ENCODE measurements at regions not wholly inside any gene's neighbourhood (a gene's known extent, or its start where the extent isn't known, plus 50 kb on each side); places are given as distances from the start of the nearest gene placed in this dataset.

- no peak for DNase-seq
Measured at GRCh38 chr14:65937079-65937959, 524.8 kb downstream of the FUT8 start.

DNA sequence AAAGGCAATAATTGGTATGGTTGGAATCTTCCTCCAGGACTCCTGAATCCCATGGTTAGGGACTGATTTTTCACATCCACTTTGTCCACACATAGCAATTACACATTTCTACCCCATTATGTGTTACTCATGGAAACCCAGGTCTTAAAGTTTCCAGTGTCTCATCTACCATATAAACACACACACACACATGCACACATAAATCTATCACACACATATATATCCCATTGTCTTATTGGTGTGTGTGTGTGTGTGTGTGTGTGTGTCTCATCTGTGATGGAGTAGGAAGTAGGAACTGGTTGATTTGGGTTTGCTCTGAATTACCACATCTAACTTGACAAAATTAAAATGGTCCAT, 525.4 kb downstream of the FUT8 start:
- no peak for DNase-seq

- no peak for DNase-seq
Measured at GRCh38 chr14:65938738-65939137, 526.2 kb downstream of the FUT8 start.

GRCh38 chr14:65939184-65939583, 526.7 kb downstream of the FUT8 start:
- DNase-seq = no peak

DNA sequence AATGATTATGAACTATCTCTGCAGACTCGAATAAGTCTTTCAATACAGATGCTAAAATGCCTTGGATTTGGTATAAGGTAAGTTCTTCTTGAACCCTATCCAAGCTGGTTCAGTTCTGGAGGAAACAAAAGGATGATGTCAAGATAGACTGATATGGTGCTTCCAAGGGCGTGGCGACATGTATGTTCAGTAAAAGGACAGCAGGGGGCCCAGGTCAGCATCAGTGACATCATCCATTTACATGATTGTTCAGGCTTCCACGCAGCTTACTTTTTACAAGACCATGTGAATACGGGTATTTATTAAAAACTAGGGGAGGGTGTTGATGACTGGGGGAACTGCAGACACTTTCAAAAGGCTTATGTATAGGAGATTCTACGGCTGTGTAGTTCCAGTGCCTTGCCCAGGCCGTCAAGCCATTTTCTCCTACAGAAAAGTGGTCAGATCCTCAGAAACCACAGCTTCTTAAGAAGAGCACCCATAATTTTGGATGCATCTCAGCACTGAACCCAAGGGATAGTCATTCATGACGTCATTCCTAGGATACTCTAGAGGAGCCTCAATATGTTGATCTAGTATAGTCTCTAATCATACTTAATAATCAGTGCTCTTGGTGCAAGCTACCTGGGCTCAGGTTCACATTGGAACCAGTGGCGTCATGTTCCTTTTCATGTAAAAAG, 527.7 kb downstream of the FUT8 start:
- no peak for DNase-seq

DNA sequence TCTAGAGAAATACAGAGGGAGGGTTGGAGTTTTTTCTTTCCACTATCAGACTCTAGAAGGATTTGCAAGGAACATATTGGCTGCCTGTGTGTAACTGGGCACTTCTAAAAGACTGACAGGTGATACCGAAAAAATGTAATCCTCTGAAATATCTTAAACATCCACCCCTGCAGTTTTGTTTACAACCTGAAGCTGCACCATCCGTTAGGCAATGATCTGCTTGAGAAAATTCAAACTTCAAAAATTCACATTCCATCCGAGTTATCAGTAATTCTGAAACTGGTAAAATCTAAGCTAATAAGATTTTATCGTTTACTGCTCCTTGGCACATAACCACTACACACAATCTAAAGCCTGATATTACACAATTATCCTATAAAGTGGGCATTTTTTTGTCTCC, 528.6 kb downstream of the FUT8 start:
- DNase-seq = no peak

DNA sequence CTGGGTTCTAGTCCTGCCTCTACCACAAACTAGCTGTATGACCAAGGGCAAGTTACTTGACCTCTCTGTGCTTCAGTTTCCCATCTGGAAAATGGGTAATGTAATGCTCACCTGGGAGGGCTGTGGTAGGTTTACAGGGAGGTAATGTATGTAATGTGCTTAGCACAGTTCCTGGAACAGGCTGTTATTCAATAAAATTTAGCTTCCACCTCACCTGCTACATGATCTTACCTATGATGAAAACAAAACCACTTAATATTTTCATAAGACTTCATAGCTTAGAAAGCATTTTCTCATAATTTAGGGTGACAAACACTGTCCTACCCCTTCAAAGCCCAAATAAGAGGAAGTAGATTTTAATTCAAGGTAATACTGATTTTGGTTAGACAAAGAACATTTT, 530.6 kb downstream of the FUT8 start:
- DNase-seq = no peak

DNA sequence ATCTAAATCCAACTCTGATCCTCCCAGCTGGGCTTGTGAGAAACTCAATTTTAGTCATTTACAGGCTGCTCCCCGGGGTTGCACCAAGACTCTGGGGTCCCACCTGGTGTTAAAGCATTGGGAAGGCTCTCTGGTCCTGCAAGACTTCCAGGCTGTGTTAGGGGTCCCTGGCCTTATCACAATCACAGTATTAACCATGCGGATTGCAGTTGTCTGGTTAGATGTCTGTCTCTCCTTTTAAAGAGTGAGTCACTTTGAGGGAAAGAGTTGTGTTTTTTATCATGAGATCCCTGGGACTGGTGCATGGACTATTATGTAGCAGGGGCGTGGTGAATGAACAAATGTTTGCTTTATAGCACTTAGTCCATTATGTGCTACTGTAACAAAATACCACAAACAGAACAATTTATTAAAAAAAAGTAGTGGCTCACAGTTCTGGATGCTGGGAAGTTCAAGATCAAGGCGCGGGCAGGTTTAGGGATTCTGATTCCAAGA, 531.4 kb downstream of the FUT8 start:
- no peak for DNase-seq

DNA sequence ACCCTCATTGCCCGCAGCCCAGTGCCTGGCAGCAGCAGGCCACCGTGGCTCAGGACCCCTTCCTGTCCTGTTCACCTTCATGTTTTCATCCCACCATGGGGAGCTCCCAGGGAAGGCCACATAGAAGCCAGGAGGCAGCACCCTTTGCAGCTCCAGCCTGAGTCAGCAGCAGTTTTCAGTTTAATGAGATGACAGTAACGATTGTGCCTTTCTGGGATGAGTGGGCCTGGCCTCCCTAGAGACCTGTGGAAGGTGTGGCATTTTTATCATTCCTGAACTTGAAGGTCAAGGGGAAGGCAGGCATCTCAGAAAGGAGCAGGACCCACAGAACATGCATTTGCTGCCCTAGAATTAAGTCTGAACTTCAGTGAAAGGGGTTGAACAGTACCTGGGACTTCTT, 532.8 kb downstream of the FUT8 start:
- DNase-seq = no peak

GRCh38 chr14:65946494-65946893, 534.0 kb downstream of the FUT8 start:
- DNase-seq = no peak

- DNase-seq = no peak
Measured at GRCh38 chr14:65948302-65948701, 535.8 kb downstream of the FUT8 start.

DNA sequence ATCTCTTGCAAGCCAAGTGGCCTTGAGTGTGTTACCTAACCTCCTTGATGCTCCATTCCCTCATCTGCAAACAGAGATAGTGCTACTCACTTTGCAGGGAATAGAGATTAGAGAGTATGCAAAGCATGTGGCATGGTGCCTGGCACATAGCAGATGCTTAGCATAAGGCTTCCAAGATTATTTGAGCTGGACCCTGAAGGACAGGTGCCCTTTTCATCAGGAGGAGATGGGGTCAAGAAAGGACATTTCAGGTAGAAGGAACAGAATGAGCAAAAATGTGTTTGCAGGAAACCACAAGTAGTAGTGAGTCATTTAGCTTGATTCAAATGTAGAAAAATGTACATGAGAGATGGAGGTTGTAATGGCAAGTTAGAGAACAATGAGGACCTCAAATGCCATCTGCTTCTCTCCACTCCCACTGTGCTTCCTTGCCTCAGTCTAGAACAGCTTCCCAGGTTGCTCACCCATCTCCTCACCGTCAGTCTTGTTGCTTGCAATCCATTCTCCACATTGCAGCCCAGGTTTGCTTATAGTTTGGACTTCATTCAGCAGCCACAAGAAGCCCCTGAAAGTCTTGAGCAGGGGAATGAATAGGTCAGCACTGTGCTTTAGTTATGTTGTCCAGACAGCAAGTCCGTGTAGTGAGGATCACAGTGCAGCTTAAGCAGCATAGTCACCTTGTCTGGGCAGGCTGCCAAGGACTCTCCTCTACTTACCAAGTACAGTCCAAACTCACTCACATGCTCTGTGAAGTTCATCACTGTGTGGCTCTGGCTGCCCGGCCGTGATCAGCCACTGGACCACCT, 536.3 kb upstream of the CCDC196 start:
- DNase-seq = peak; percentile 23

GRCh38 chr14:65954942-65955341, 531.2 kb upstream of the CCDC196 start:
- DNase-seq = no peak

DNA sequence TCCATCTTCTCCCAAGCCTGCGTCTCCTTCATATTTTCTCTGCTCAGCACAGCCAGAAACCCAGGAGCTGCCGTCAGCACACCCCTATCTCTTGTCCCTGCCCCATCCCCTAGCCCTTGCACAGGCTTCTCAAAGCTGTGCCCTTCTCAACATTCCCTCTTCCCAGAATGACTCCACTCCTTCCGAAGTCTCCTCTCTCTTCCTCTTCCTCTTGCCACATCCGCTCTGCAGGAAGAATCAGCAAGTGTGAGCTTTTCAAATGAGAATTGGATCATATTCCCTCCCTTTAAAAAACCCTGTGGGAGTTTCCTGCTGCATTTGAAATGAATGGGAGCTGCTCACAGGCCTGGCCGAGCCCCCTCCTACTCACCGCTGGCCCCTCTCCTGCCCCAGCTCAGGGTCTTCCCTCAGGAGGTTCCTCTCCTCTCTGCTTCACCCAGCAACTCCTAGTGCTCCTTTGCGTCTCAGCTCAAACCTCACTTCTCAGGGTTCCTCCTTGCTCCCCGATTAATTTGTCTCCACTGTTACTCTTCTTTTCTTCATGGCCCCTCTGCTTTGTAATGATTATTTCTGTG, 528.5 kb upstream of the CCDC196 start:
- no peak for DNase-seq

DNA sequence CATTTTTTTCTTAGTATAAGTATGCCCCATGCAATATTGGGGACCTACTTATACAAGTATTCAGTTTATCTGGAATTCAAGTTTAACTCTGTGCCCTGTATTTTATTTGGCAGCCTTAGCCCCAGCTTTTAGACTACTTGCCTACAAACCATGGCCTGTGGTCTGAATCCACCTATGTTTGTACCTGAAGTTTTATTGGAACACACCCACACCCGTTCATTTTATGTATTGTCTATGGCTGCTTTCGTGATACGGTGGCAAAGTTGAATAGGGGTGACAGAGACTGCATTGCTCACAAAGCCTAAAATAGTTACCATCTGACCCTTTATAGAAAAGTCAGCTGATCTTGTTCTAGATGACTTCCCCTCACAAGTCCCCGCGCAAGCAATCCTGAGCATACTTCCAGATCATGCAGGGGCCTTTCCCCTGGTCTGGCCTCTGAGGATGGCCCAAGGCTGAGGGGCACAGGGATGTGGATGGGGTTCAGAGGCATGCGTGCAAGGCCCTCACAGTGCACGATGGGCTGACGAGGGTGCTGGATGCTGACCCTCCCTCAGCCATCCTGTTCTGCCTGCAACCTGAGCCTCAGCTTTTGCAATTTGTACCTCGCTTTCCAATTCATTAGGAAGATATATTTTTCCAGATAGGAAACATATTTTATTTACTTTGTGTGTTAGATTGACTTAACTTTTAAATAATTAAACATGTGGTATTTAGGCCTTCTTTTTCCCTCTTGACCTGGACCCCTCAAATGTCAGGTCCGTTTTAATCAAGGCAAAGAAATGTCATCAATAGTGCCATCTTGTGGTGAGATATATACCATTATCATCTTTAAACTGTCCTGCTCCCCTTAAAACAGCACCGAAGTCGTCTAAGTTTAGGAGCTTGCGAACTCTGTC, 527.3 kb upstream of the CCDC196 start:
- DNase-seq = no peak

- no peak for DNase-seq
Measured at GRCh38 chr14:65959563-65960024, 526.6 kb upstream of the CCDC196 start.

- DNase-seq = peak; percentile 76
Measured at GRCh38 chr14:65961004-65961403, 525.2 kb upstream of the CCDC196 start.

- DNase-seq = no peak
Measured at GRCh38 chr14:65962952-65963351, 523.2 kb upstream of the CCDC196 start.

DNA sequence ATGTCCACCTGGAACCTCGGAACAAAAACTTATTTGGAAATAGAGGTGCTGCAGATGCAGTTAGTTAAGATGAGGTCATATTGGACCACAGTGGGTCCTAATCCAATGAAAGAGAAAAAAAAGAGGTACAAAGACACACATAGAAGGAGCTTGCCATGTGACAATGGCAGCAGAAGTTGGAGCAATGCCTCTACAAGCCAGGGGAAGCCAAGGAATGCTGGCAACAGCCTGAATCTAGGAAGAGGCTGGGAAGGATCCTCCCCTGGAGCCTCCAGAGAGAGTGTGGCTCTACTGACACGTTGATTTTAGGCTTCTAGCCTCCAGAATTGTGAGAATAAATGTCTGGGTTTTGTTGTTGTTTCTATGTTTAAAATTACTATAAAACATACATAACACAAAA, 521.8 kb upstream of the CCDC196 start:
- no peak for DNase-seq

DNA sequence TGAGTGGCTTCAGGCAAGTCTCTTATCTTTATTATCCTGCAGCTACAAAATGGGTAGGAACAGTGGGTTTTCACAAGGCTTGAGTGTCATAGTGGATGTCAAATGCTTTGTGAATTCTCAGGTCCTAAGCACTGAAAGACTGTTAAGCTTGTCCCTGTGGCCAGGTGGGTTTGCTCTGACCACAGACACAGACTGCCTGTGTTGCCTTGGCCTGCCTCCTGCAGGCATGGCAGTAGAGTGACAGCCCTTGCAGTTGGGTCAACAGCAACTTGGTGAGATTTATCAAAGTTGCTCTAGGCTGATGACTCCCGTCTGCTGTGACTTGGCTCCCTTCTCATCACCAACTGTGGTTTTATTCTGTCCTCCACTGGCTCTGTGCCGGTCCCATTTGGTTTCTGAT, 520.0 kb upstream of the CCDC196 start:
- DNase-seq = no peak

- DNase-seq = no peak
Measured at GRCh38 chr14:65972346-65972870, 513.8 kb upstream of the CCDC196 start.

- DNase-seq = no peak
Measured at GRCh38 chr14:65972891-65973290, 513.3 kb upstream of the CCDC196 start.

Data from activated naive CD4-positive, alpha-beta T cell treated with anti-CD3 and anti-CD28 coated beads, Interleukin-2, amount 50 U/mL, for 16 hours (primary cell).